Loucy (cell line): ENCODE measurements at regions not wholly inside any gene's neighbourhood (a gene's known extent, or its start where the extent isn't known, plus 50 kb on each side); places are given as distances from the start of the nearest gene placed in this dataset.

Source experiments
- H2AFZ ChIP-seq: fragments of 200-600 bp; sonication (generic); 2 replicates; pipeline ENCODE4 v1.6.0; 2016; ENCODE audit warnings: antibody characterized with exemption, mild to moderate bottlenecking, low read length, moderate library complexity
- H3F3A ChIP-seq: fragments of 200-600 bp; 2 replicates; pipeline ENCODE4 v1.6.0; 2016; ENCODE audit warnings: antibody characterized with exemption, low read depth, mild to moderate bottlenecking
- H3K27me3 ChIP-seq: fragments of 200-600 bp; sonication (generic); 2 replicates; pipeline ENCODE4 v1.6.1; 2014; ENCODE audit warnings: low read length, mild to moderate bottlenecking; ENCODE audit not compliant: insufficient read depth, poor library complexity, severe bottlenecking
- H3K36me3 ChIP-seq: fragments of 200-600 bp; sonication (generic); 2 replicates; pipeline ENCODE4 v1.6.1; 2016; ENCODE audit warnings: low read length; ENCODE audit not compliant: insufficient read depth
- H3K4me1 ChIP-seq: fragments of 200-600 bp; sonication (generic); 2 replicates; pipeline ENCODE4 v1.5.1; 2014; ENCODE audit warnings: low read length, mild to moderate bottlenecking; ENCODE audit not compliant: insufficient read depth, poor library complexity, severe bottlenecking
- H3K4me2 ChIP-seq: fragments of 200-600 bp; sonication (generic); 2 replicates; pipeline ENCODE4 v1.6.0; 2014; ENCODE audit warnings: antibody characterized with exemption, low read length, low read depth, mild to moderate bottlenecking; ENCODE audit not compliant: poor library complexity, severe bottlenecking
- H3K4me3 ChIP-seq: fragments of 200-600 bp; sonication (generic); 2 replicates; pipeline ENCODE4 v1.5.1; 2014; ENCODE audit warnings: low read length, mild to moderate bottlenecking, mixed read lengths; ENCODE audit not compliant: poor library complexity, severe bottlenecking
- H3K79me2 ChIP-seq: fragments of 200-600 bp; sonication (generic); 2 replicates; pipeline ENCODE4 v1.6.1; 2014; ENCODE audit warnings: low read length; ENCODE audit not compliant: insufficient read depth
- H3K9ac ChIP-seq: fragments of 200-600 bp; sonication (generic); 2 replicates; pipeline ENCODE4 v1.6.0; 2014; ENCODE audit warnings: mild to moderate bottlenecking, low read depth, low read length, moderate library complexity; ENCODE audit not compliant: poor library complexity, severe bottlenecking
- H3K9me2 ChIP-seq: fragments of 200-600 bp; sonication (generic); replicated peaks from 2 replicates; pipeline ENCODE4 v1.6.1; 2016; ENCODE audit warnings: low read depth, low read length, mixed read lengths
- H3K9me3 ChIP-seq: fragments of 200-600 bp; sonication (generic); 2 replicates; pipeline ENCODE4 v1.6.1; 2014; ENCODE audit warnings: mild to moderate bottlenecking, antibody characterized with exemption, low read length, low read depth; ENCODE audit not compliant: insufficient read depth
- H4K20me1 ChIP-seq: fragments of 200-600 bp; sonication (generic); 2 replicates; pipeline ENCODE4 v1.6.0; 2014; ENCODE audit warnings: antibody characterized with exemption, low read length, mild to moderate bottlenecking; ENCODE audit not compliant: insufficient read depth, poor library complexity, severe bottlenecking
- CTCF ChIP-seq: fragments of 200-600 bp; sonication (generic); conservative IDR thresholded peaks from 2 replicates; pipeline ENCODE4 v1.5.1; 2014; ENCODE audit warnings: mild to moderate bottlenecking, antibody characterized with exemption, low read length
- EZH2phosphoT487 ChIP-seq: fragments of 200-600 bp; IDR thresholded peaks from 2 replicates; pipeline ENCODE4 v1.6.1; 2018; ENCODE audit warnings: antibody characterized with exemption, mild to moderate bottlenecking, moderate library complexity, borderline replicate concordance

- Histone ChIP-seq H3K4me2 (no peak overlapping the region), H3K9me3 (no peaks in the 10 kb centered on the region), H3K9me2 (no peaks in the 10 kb centered on the region), H4K20me1 (no peaks in the 10 kb centered on the region), H3K4me3 (no peak overlapping the region), H3K36me3 (no peaks in the 10 kb centered on the region), H2AFZ (no peak overlapping the region), H3K27me3 (no peaks in the 10 kb centered on the region), H3K4me1 (no peaks in the 10 kb centered on the region), H3K79me2 (no peaks in the 10 kb centered on the region), H3K9ac (no peak overlapping the region), H3F3A (no peaks in the 10 kb centered on the region)
- TF ChIP-seq CTCF: no peak
- no peak for TF ChIP-seq EZH2phosphoT487
These were observed 70.4 kb upstream of the IFNE start for GRCh38 chr9:21552244-21553170.

- no peaks in the 10 kb centered on the region for H3K9me2 ChIP-seq
- H4K20me1 ChIP-seq: no peaks in the 10 kb centered on the region
- no peak overlapping the region for H3K4me3 ChIP-seq
- H3K27me3 ChIP-seq: no peaks in the 10 kb centered on the region
- no peak overlapping the region for H3K4me2 ChIP-seq
- TF ChIP-seq EZH2phosphoT487 (no peak), CTCF (no peak)
- no peaks in the 10 kb centered on the region for H3K9me3 ChIP-seq
- H3K79me2 ChIP-seq: no peaks in the 10 kb centered on the region
- no peak overlapping the region for H2AFZ ChIP-seq
- no peaks in the 10 kb centered on the region for H3F3A ChIP-seq
- H3K4me1 ChIP-seq: no peaks in the 10 kb centered on the region
- H3K9ac ChIP-seq: no peak overlapping the region
- H3K36me3 ChIP-seq: no peaks in the 10 kb centered on the region
These were observed 71.3 kb upstream of the IFNE start for GRCh38 chr9:21553441-21553840.

- no peaks in the 10 kb centered on the region for H3K79me2 ChIP-seq
- no peaks in the 10 kb centered on the region for H4K20me1 ChIP-seq
- no peaks in the 10 kb centered on the region for H3K27me3 ChIP-seq
- TF ChIP-seq CTCF (no peak), EZH2phosphoT487 (no peak)
- H3K4me1 ChIP-seq: no peaks in the 10 kb centered on the region
- no peak overlapping the region for H3K4me3 ChIP-seq
- no peak overlapping the region for H3K4me2 ChIP-seq
- H3K9me3 ChIP-seq: no peaks in the 10 kb centered on the region
- H3K36me3 ChIP-seq: no peaks in the 10 kb centered on the region
- H3K9me2 ChIP-seq: no peaks in the 10 kb centered on the region
- no peak overlapping the region for H3K9ac ChIP-seq
- no peaks in the 10 kb centered on the region for H3F3A ChIP-seq
- H2AFZ ChIP-seq: no peak overlapping the region
These were observed 72.7 kb upstream of the IFNE start for GRCh38 chr9:21554813-21555212.
